Coronary artery (tissue), 2 donors: ENCODE measurements at regions not wholly inside any gene's neighbourhood (a gene's known extent, or its start where the extent isn't known, plus 50 kb on each side); places are given as distances from the start of the nearest gene placed in this dataset.

Experiments
- DNase-seq: peaks from one replicate; pipeline ENCODE4 v3.0.0-alpha.2; 2017; ENCODE audit warnings: low spot score
- H3K27ac ChIP-seq, 2 donors: fragments of 200-600 bp; sonication (generic); one replicate each; pipeline ENCODE4 v1.5.1; 2016 to 2019
- H3K4me3 ChIP-seq: fragments of 200-600 bp; sonication (generic); 2 replicates; pipeline ENCODE4 v1.5.1; 2016; ENCODE audit warnings: mild to moderate bottlenecking, moderate library complexity
- CTCF ChIP-seq: fragments of 200-600 bp; sonication (generic); IDR thresholded peaks from one replicate; pipeline ENCODE4 v1.5.1; 2019; ENCODE audit warnings: antibody characterized with exemption

GRCh38 chr3:154780263-154780662 is 299.9 kb upstream of the MME start:
- no peak for DNase-seq
- no peak for TF ChIP-seq CTCF
- no peak overlapping the region for H3K27ac ChIP-seq
- H3K4me3 ChIP-seq, result no peak overlapping the region

GRCh38 chr3:154779571-154779970 is 300.5 kb upstream of the MME start:
- no peak overlapping the region for H3K27ac ChIP-seq
- DNase-seq, result no peak
- no peak overlapping the region for H3K4me3 ChIP-seq
- TF ChIP-seq CTCF, result no peak

DNA sequence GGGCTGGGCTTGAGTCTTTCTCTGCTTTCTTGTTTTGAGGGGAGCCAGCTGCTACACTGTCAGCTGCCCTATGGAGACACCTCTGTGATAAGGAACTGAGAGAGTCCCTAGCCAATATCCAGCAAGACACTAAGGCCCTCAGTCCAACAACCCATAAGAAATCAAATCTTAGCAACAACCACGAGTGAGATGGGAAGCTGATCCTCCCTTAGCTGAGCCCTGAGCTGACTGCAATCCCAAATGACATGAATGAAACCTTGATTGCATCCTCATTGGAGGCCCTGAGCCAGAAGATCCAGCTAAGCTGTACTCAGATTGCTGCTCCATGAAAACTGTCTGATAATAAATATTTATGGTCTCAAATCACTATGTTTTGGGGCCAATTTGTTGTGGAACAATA is 302.1 kb upstream of the MME start:
- no peak for TF ChIP-seq CTCF
- DNase-seq, result no peak
- H3K4me3 ChIP-seq, result no peak overlapping the region
- no peak overlapping the region for H3K27ac ChIP-seq

DNA sequence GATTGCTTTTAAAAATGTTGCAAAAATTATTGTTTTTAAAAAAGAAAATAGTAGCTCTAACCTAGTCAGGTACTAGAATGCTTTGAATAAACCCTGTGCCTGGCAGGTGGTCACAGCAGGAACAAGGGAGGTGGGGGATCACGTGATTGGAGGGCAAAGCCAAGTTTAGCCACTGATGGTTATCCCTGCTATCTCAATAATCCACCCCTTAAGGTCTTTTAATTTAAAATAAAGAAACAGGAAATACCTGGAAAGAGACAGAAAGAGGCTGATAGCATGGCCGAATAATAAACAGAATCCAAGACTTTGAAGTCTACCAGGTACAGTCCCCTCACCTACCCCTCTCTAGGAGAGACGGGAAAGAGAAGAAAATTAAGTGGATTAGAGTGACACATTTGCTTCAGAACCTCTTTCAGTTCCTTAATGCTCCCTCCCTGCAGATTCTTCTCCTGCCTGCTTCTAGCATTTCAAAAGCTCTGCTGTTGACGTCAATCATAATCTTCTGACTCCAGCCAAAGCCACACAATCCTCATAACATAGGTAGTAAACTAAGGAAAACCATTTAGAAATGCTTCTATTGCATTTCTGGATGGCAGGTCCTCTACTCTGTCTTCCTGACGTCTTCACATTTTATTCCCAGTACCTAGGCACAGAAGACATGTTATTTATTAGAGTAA is 303.4 kb upstream of the MME start:
- no peak for TF ChIP-seq CTCF
- no peak overlapping the region for H3K4me3 ChIP-seq
- no peak overlapping the region for H3K27ac ChIP-seq
- no peak for DNase-seq

DNA sequence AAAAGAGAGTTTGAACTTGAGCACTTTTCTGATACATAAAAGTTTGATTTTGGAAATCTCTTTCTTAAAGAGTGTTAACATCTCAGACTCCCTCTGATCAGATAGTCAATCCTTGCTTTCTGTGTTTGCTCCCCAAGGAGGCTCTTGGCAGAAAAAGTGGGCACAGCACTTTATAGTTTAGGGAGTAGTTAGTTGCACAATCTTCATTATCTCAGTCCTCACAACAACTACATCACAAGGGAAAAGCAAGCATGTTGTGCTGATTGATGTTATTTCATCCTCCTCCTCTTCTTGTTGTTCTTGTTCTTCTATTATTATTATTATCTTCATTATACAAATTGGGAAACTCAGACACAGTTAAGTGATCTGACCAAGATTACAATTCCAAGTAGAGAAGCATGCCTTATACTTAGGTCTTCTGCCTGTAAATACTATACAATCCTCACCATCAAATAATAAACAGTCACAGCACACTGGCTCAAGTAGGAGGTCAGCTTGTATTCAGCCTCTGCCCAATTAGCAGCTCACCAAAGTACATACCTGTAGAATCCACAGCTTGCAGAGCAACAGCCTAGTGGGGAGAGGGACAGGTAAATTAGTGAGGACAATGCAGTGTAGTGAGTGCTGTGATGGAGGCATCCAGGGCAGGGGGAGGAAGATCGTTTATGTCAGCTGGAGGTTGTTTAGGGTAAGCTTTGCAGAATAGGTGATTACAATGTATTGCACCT is 304.1 kb upstream of the MME start:
- DNase-seq, result no peak
- Histone ChIP-seq H3K4me3 (no peak overlapping the region), H3K27ac (no peak overlapping the region)
- TF ChIP-seq CTCF, result no peak

- no peak for TF ChIP-seq CTCF
- Histone ChIP-seq H3K27ac (no peak overlapping the region), H3K4me3 (no peak overlapping the region)
- no peak for DNase-seq
Observed at GRCh38 chr3:154766765-154767503, 313.2 kb upstream of the MME start.
